SU-DHL-6 (cell line): ENCODE measurements at regions not wholly inside any gene's neighbourhood (a gene's known extent, or its start where the extent isn't known, plus 50 kb on each side); places are given as distances from the start of the nearest gene placed in this dataset.

ENCODE experiments used
- EZH2phosphoT487 ChIP-seq: fragments of 200-600 bp; sonication (generic), shearing (Covaris generic); conservative IDR thresholded peaks from 2 replicates; pipeline ENCODE4 v1.6.1; 2018; ENCODE audit warnings: mild to moderate bottlenecking, antibody characterized with exemption, low read length, moderate library complexity, mixed read lengths
- TF ChIP-seq, protein P1 (sequence below): fragments of 200-600 bp; sonication (generic); IDR thresholded peaks from one replicate; pipeline ENCODE4 v1.5.1; 2017; ENCODE audit warnings: antibody characterized with exemption, mild to moderate bottlenecking, low read length, moderate library complexity; ENCODE audit not compliant: insufficient read depth, poor library complexity, severe bottlenecking

GRCh38 chr4:121266982-121267381 is 102.9 kb upstream of the TNIP3 start:
- TF ChIP-seq, protein P1, sequence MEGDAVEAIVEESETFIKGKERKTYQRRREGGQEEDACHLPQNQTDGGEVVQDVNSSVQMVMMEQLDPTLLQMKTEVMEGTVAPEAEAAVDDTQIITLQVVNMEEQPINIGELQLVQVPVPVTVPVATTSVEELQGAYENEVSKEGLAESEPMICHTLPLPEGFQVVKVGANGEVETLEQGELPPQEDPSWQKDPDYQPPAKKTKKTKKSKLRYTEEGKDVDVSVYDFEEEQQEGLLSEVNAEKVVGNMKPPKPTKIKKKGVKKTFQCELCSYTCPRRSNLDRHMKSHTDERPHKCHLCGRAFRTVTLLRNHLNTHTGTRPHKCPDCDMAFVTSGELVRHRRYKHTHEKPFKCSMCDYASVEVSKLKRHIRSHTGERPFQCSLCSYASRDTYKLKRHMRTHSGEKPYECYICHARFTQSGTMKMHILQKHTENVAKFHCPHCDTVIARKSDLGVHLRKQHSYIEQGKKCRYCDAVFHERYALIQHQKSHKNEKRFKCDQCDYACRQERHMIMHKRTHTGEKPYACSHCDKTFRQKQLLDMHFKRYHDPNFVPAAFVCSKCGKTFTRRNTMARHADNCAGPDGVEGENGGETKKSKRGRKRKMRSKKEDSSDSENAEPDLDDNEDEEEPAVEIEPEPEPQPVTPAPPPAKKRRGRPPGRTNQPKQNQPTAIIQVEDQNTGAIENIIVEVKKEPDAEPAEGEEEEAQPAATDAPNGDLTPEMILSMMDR = no peak
- no peak for TF ChIP-seq EZH2phosphoT487
